ENCODE measurements at regions not wholly inside any gene's neighbourhood (a gene's known extent, or its start where the extent isn't known, plus 50 kb on each side); places are given as distances from the start of the nearest gene placed in this dataset.

DNA sequence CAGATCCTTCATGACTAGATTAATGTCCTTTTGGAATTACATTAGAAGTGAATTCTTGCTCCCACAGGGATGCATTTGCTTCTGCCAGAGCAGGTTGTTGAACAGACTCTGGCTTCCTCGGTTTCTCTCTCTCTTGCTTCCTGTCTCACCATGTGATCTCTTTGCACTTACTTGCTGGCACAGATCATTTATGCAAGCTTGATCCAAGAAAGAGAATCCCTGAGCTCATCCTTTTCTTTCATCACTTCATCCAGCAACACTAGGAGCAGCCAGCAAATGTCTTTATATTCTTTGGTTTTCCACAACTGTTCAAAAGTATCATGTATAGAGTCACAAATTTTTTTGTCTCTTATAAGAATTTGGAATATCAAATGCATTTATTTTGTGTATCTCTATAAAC, 313.5 kb downstream of the ZNF326 start:
- TF ChIP-seq, protein P1, sequence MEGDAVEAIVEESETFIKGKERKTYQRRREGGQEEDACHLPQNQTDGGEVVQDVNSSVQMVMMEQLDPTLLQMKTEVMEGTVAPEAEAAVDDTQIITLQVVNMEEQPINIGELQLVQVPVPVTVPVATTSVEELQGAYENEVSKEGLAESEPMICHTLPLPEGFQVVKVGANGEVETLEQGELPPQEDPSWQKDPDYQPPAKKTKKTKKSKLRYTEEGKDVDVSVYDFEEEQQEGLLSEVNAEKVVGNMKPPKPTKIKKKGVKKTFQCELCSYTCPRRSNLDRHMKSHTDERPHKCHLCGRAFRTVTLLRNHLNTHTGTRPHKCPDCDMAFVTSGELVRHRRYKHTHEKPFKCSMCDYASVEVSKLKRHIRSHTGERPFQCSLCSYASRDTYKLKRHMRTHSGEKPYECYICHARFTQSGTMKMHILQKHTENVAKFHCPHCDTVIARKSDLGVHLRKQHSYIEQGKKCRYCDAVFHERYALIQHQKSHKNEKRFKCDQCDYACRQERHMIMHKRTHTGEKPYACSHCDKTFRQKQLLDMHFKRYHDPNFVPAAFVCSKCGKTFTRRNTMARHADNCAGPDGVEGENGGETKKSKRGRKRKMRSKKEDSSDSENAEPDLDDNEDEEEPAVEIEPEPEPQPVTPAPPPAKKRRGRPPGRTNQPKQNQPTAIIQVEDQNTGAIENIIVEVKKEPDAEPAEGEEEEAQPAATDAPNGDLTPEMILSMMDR (IDR thresholded peaks at IDR 0.05) = no peak
- Histone ChIP-seq H3K36me3 (no peaks in the 10 kb centered on the region), H3K27ac (no peak overlapping the region), H3K27me3 (no peaks in the 10 kb centered on the region), H3K4me3 (no peak overlapping the region), H3K4me1 (no peaks in the 10 kb centered on the region), H3K9me3 (peaks cover 0 to 10% of the 10 kb centered on the region in 2 donors)
- intact Hi-C loops (cut with DNase I) = no loop called here
- ATAC-seq = no peak
- DNase-seq = no peak

DNA sequence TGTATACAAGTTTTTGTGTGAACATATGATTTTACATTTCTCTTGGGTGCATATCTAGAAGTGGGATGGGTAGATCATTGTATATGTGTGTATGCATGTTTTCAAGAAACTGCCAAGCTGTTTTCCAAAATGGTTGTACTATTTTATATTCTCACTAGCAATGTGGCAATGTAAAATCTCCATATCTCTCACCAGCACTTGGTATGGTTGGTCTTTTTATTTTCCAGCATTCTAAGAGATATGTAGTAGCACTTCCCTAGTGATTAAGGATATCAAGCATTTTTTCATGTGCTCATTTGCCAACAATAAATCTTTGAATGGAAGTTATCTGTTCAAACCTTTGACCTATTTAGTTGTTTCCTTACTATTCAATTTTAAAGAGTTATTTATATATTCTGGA, 310.7 kb downstream of the ZNF326 start:
- no peak for DNase-seq
- no peak overlapping the region for H3K4me3 ChIP-seq
- TF ChIP-seq, protein P1 (IDR thresholded peaks at IDR 0.05) = no peak
- intact Hi-C loops (cut with DNase I) = no loop called here
- H3K36me3 ChIP-seq = no peaks in the 10 kb centered on the region
- no peaks in the 10 kb centered on the region for H3K27me3 ChIP-seq
- peaks cover 0 to 10% of the 10 kb centered on the region in 2 donors for H3K9me3 ChIP-seq
- no peak overlapping the region for H3K27ac ChIP-seq
- H3K4me1 ChIP-seq = no peaks in the 10 kb centered on the region
- ATAC-seq = no peak

DNA sequence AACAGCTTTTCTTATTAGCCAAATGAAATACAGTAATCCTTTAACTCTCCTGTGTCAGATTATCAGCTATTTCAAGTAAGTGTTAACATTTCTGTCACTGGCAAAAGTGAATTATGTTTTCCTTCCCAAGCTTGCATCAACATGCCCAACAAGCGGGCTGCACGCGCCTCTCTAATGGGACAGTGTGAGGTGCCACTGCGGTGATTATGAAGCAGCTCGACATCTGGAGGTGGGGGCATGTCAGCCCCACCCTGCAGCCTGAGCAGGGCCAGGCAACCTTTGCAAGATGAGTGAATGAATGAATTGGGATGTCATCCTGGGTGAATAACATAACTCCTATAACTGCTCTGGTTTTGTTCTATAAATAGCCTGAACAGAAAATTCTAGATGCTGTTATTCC, 301.4 kb downstream of the ZNF326 start:
- Histone ChIP-seq H3K36me3 (no peaks in the 10 kb centered on the region), H3K9me3 (no peaks in the 10 kb centered on the region), H3K4me3 (no peak overlapping the region), H3K27ac (no peak overlapping the region), H3K27me3 (no peaks in the 10 kb centered on the region), H3K4me1 (no peaks in the 10 kb centered on the region)
- TF ChIP-seq, protein P1 (IDR thresholded peaks at IDR 0.05) = no peak
- intact Hi-C loops (cut with DNase I) = no loop called here
- DNase-seq = no peak
- ATAC-seq = no peak

DNA sequence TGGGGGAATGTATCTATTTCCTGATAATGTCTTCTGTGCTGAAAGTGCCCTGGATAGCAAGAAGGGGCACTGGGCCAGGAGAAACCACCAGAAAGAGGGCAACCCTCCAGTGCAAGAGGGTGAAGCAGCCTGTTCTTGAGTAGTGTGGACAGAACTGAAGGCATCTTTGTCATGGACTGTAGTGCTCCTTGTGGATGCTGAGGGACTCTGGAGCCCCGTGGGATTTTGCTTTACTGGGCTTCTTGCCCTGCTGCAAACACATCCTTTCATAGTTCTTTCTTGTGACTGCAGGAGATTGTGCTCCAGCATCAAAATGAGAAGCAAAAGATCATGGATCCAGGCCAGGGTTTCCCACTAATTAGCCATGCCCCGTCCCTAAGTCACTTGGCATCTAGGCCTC, 300.6 kb downstream of the ZNF326 start:
- intact Hi-C loops (cut with DNase I) = no loop called here
- no peaks in the 10 kb centered on the region for H3K4me1 ChIP-seq
- no peaks in the 10 kb centered on the region for H3K36me3 ChIP-seq
- DNase-seq (no peak), ATAC-seq (no peak)
- no peak overlapping the region for H3K4me3 ChIP-seq
- TF ChIP-seq, protein P1 (IDR thresholded peaks at IDR 0.05) = no peak
- no peak overlapping the region for H3K27ac ChIP-seq
- H3K27me3 ChIP-seq = no peaks in the 10 kb centered on the region
- no peaks in the 10 kb centered on the region for H3K9me3 ChIP-seq

DNA sequence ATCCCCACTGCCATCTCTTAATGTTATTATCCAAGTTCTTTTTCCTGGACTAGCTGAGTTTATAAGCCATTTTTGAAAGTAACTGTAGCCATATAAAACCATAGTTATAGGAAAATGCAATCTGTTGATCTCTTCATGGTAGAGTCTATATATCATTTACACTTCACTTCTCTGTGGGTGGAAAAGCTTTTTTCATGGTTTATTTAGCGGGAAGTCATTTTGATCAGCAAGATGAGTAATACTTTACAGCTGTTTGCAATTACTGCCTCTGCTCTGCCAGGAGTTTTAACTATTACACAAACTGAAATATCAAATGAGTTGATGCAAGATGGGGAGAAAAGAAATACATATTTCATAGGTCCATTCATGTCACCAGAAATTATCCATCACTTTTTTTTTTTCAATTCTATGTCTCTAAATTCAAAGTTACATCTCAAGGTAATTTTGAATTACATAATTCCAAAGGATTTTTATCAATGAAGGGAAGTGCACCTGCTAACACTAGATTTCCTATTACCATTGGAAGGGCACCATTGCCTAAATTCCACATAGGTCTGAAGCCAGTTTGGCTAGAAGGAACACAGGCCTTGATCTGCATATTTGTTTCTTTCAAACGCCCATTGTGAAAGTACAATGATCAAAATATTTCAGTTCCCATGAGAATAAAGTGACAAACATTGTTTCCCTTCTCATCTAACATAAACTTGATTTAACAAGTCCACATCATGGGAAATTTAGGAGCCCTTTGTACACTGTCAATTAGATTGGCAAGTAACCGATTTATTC, 296.7 kb downstream of the ZNF326 start:
- TF ChIP-seq, protein P1 (IDR thresholded peaks at IDR 0.05) = no peak
- Histone ChIP-seq H3K4me3 (no peak overlapping the region), H3K4me1 (no peaks in the 10 kb centered on the region), H3K9me3 (no peaks in the 10 kb centered on the region), H3K36me3 (no peaks in the 10 kb centered on the region), H3K27ac (no peak overlapping the region), H3K27me3 (no peaks in the 10 kb centered on the region)
- DNase-seq = no peak
- intact Hi-C loops (cut with DNase I) = no loop called here
- no peak for ATAC-seq

All from left lung (tissue), 4 donors.